GM23338 (cell line): ENCODE measurements at regions not wholly inside any gene's neighbourhood (a gene's known extent, or its start where the extent isn't known, plus 50 kb on each side); places are given as distances from the start of the nearest gene placed in this dataset.

ENCODE experiments used
- ATAC-seq: fragments of 200-7000 bp; cut with Tn5 transposase; 3 replicates; pipeline ENCODE4 v1.9.1; 2020
- DNase-seq: peaks from one replicate; pipeline ENCODE4 v3.0.0-alpha.2; 2015; ENCODE audit warnings: low spot score
- H2AFZ ChIP-seq: fragments of 200-600 bp; sonication (generic); 2 replicates; pipeline ENCODE4 v1.8.0; 2016; ENCODE audit warnings: antibody characterized with exemption, mild to moderate bottlenecking, moderate library complexity
- H3F3A ChIP-seq: fragments of 200-600 bp; sonication (generic); replicated peaks from 2 replicates; pipeline ENCODE4 v1.8.0; 2017; ENCODE audit warnings: antibody characterized with exemption, mixed run types, low read depth
- H3K27ac ChIP-seq: fragments of 200-600 bp; sonication (generic); 2 replicates; pipeline ENCODE4 v1.6.1; 2016; ENCODE audit warnings: low read depth
- H3K27me3 ChIP-seq: fragments of 200-600 bp; sonication (generic); 2 replicates; pipeline ENCODE4 v1.8.0; 2016; ENCODE audit warnings: mild to moderate bottlenecking, mixed run types, moderate library complexity; ENCODE audit not compliant: insufficient read depth
- H3K36me3 ChIP-seq: fragments of 200-600 bp; sonication (generic); 2 replicates; pipeline ENCODE4 v1.8.0; 2016; ENCODE audit warnings: mild to moderate bottlenecking; ENCODE audit not compliant: insufficient read depth
- H3K4me1 ChIP-seq: fragments of 200-600 bp; sonication (generic); 2 replicates; pipeline ENCODE4 v1.8.0; 2016; ENCODE audit warnings: mild to moderate bottlenecking, moderate library complexity; ENCODE audit not compliant: insufficient read depth
- H3K4me2 ChIP-seq: fragments of 200-600 bp; sonication (generic); 2 replicates; pipeline ENCODE4 v1.7.1; 2017; ENCODE audit warnings: mixed run types
- H3K4me3 ChIP-seq: fragments of 200-600 bp; sonication (generic); 2 replicates; pipeline ENCODE4 v1.6.1; 2016; ENCODE audit warnings: mixed run types
- H3K79me2 ChIP-seq: fragments of 200-600 bp; sonication (generic); replicated peaks from 2 replicates; pipeline ENCODE4 v1.8.0; 2017; ENCODE audit warnings: mild to moderate bottlenecking; ENCODE audit not compliant: insufficient read depth
- H3K9me2 ChIP-seq: fragments of 200-600 bp; sonication (generic); 2 replicates; pipeline ENCODE4 v1.8.0; 2017; ENCODE audit not compliant: insufficient read depth
- H4K20me1 ChIP-seq: fragments of 200-600 bp; sonication (generic); replicated peaks from 2 replicates; pipeline ENCODE4 v1.8.0; 2017; ENCODE audit warnings: mild to moderate bottlenecking; ENCODE audit not compliant: insufficient read depth
- H3K27ac Mint-ChIP-seq: 2 replicates; pipeline ENCODE4 v1.8.0; 2020; ENCODE audit warnings: inconsistent platforms, mild to moderate bottlenecking, moderate library complexity, mixed read lengths
- H3K27me3 Mint-ChIP-seq: 3 replicates; pipeline ENCODE4 v1.8.0; 2022; ENCODE audit warnings: low read depth, mild to moderate bottlenecking, moderate library complexity, mixed read lengths, inconsistent platforms; ENCODE audit not compliant: insufficient read depth, poor library complexity
- H3K36me3 Mint-ChIP-seq: 3 replicates; pipeline ENCODE4 v1.8.0; 2021; ENCODE audit warnings: low read depth, mild to moderate bottlenecking, inconsistent platforms, moderate library complexity, mixed read lengths
- H3K4me1 Mint-ChIP-seq: 3 replicates; pipeline ENCODE4 v1.8.0; 2020; ENCODE audit warnings: mild to moderate bottlenecking, inconsistent platforms, mixed read lengths
- H3K4me3 Mint-ChIP-seq: 3 replicates; pipeline ENCODE4 v1.8.0; 2021; ENCODE audit warnings: moderate library complexity, mild to moderate bottlenecking, inconsistent platforms, mixed read lengths
- H3K9me3 Mint-ChIP-seq: 3 replicates; pipeline ENCODE4 v1.8.0; 2020; ENCODE audit warnings: moderate library complexity, mild to moderate bottlenecking, inconsistent platforms, mixed read lengths
- CREB1 ChIP-seq: fragments of 250-450 bp; sonication (Bioruptor Pico); IDR thresholded peaks from 2 replicates; pipeline ENCODE4 v1.5.0; 2020; ENCODE audit warnings: low read depth, mild to moderate bottlenecking, moderate library complexity
- CTCF ChIP-seq, 2 experiments: fragments of 200-600 bp in 1 of 2; sonication (generic) in 1 of 2; conservative IDR thresholded peaks; 2 replicates each; pipeline versions ENCODE4 v1.5.1 to v1.6.1; 2016 to 2017; ENCODE audit warnings: antibody characterized with exemption in 2 of 2, low read depth in 2 of 2, mild to moderate bottlenecking in 2 of 2, moderate library complexity in 1 of 2
- EZH2phosphoT487 ChIP-seq: fragments of 200-600 bp; sonication (generic); IDR thresholded peaks from one replicate; pipeline ENCODE4 v1.8.1; 2018; ENCODE audit warnings: antibody characterized with exemption; ENCODE audit not compliant: unreplicated experiment
- JUNB ChIP-seq: IDR thresholded peaks from one replicate; pipeline ENCODE4 v1.6.1; 2016; ENCODE audit warnings: antibody characterized with exemption; ENCODE audit not compliant: unreplicated experiment
- POLR2AphosphoS5 ChIP-seq: IDR thresholded peaks from 2 replicates; pipeline ENCODE4 v1.6.1; 2016; ENCODE audit warnings: antibody characterized with exemption, low read depth
- REST ChIP-seq: IDR thresholded peaks from one replicate; pipeline ENCODE4 v1.6.1; 2018; ENCODE audit warnings: antibody characterized with exemption; ENCODE audit not compliant: unreplicated experiment
- STAT1 ChIP-seq: IDR thresholded peaks from one replicate; pipeline ENCODE4 v1.6.1; 2016; ENCODE audit warnings: antibody characterized with exemption; ENCODE audit not compliant: unreplicated experiment
- ZNF331 ChIP-seq: fragments of 250-450 bp; sonication (Bioruptor Pico); IDR thresholded peaks from 2 replicates; pipeline ENCODE4 v1.5.0; 2020; ENCODE audit warnings: low read depth, mild to moderate bottlenecking, moderate library complexity

- TF ChIP-seq POLR2AphosphoS5 (no peak), REST (no peak), EZH2phosphoT487 (no peak), ZNF331 (CRISPR knock-in tag) (no peak), STAT1 (no peak), CREB1 (CRISPR knock-in tag) (no peak), CTCF (conservative IDR thresholded peaks at IDR 0.05; ENCODE audit: low read depth in 2 of 2) (no peak)
Observed at GRCh38 chr3:126268866-126269265, 88.3 kb downstream of the KLF15 start (continued).

- H4K20me1 ChIP-seq: no peaks in the 10 kb centered on the region
- ATAC-seq (no peak; the same call in 2 of the 3 replicates), DNase-seq (no peak)
- no peaks in the 10 kb centered on the region for H3K36me3 ChIP-seq
- H3K79me2 ChIP-seq: no peaks in the 10 kb centered on the region
- H2AFZ ChIP-seq: 0 out of 2 replicates have a peak overlapping the region, but pooled peaks have one; percentile 92
- peaks cover 31% of the 10 kb centered on the region for H3K4me1 Mint-ChIP-seq
- H3K4me3 ChIP-seq: peak overlapping the region; percentile 68
- H3K27ac Mint-ChIP-seq: no peak overlapping the region
- peaks cover 26% of the 10 kb centered on the region for H3K27me3 Mint-ChIP-seq
- peak overlapping the region; percentile 87 for H3K4me2 ChIP-seq
- H3K27ac ChIP-seq: peak overlapping the region; percentile 92
- no peaks in the 10 kb centered on the region; the same call in 1 of the 2 replicates for H3F3A ChIP-seq
- peaks cover 3% of the 10 kb centered on the region; the same call in 1 of the 2 replicates for H3K9me2 ChIP-seq
- no peaks in the 10 kb centered on the region for H3K9me3 Mint-ChIP-seq
- H3K4me3 Mint-ChIP-seq: peak overlapping the region; percentile 76
- peaks cover 30% of the 10 kb centered on the region for H3K4me1 ChIP-seq
- H3K27me3 ChIP-seq: peaks cover 6% of the 10 kb centered on the region; the same call in 1 of the 2 replicates
- TF ChIP-seq CREB1 (CRISPR knock-in tag) (no peak), JUNB (no peak), REST (no peak)
- H3K36me3 Mint-ChIP-seq: no peaks in the 10 kb centered on the region
Observed at GRCh38 chr3:126267976-126268615, 87.7 kb upstream of the ALDH1L1 start.
